HG02763 (cell line): ENCODE measurements at regions not wholly inside any gene's neighbourhood (a gene's known extent, or its start where the extent isn't known, plus 50 kb on each side); places are given as distances from the start of the nearest gene placed in this dataset.
"Not testable (repeated sequence)": the region's sequence is repeated elsewhere in the genome, so short reads cannot be mapped to it uniquely, and the experiment has no call there.

Experiments used
- ATAC-seq: cut with Tn5 transposase; IDR thresholded peaks from one replicate; pipeline ENCODE4 v1.9.1; 2021; ENCODE audit warnings: mild to moderate bottlenecking, moderate library complexity; ENCODE audit not compliant: unreplicated experiment

GRCh38 chr14:23750357-23750756, 114.2 kb downstream of the DHRS2 start:
- ATAC-seq, result no peak

GRCh38 chr14:23751616-23752015, 115.5 kb downstream of the DHRS2 start:
- no peak for ATAC-seq

DNA sequence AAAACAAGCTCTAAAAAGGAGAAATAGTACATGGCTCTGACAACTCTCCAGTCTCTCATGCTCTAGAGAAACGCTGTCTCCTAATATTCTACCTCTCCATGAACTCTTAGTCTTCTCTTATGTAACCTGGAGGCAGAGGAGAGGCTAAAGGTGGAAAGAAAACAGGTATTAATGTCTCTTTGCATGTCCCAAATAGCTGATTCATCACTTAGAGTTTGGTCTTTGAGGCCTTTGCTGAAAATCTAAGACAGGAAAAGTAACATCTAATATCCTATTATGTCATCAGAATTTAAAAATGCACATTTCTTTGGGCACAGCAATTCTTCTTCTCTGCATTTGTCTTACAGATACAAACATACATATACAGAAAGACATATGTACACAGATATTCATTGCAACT, 127.2 kb downstream of the DHRS2 start:
- no peak for ATAC-seq

DNA sequence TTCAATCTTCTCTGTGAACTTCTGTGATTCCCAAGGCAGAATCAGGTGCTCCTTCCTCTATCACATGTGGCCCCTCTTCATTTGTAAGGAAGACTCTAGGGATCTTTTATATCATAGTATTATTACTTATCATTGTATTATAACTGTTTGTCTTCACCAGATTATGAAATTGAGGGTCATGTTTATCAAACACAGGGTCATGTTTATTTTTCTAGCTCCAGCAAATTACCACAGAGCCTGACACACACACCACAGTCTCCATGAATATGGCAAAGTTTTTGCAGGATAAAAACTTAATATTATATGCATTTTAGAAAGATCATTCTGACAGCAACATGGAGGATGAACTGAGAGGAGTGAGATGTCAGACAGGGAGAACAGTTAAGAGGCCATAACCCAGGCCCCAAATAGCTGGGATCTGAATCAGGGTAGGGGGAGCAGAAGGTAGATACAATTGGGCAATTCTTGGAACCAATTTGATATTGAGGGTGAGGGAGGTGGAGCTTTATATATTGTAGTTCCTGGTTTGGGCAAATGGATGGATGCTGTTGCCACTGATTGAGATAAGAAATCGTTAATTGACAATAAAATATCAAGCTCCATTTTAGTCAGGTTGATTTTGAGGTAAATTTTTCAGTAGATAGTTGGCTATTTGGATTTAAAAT, 130.7 kb downstream of the DHRS2 start:
- no peak for ATAC-seq

- not testable (repeated sequence) for ATAC-seq
Measured at GRCh38 chr14:23769221-23769728, 133.1 kb downstream of the DHRS2 start.

- no peak for ATAC-seq
Measured at GRCh38 chr14:23773981-23774380, 137.8 kb downstream of the DHRS2 start.

GRCh38 chr14:23776296-23776695, 140.1 kb downstream of the DHRS2 start:
- no peak for ATAC-seq

DNA sequence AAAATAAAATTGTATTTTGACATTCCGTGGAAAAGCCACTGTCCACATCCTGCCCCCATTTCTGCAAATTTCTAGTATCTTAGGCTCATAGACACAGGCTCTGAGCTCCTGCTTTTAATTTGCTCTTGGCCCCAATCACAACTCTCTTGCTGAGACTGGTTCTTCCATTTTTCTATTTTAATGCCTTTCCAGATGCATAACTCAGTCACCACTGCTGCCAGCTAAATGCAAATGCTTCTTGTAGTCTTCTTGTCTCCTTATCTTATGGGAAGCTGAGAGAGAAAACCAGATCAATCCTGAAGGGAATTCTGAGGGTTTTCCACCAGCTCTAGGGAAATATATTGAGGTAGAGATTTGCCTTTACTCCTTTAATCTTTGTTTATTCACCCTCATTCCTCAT, 149.0 kb downstream of the DHRS2 start:
- ATAC-seq, result no peak

DNA sequence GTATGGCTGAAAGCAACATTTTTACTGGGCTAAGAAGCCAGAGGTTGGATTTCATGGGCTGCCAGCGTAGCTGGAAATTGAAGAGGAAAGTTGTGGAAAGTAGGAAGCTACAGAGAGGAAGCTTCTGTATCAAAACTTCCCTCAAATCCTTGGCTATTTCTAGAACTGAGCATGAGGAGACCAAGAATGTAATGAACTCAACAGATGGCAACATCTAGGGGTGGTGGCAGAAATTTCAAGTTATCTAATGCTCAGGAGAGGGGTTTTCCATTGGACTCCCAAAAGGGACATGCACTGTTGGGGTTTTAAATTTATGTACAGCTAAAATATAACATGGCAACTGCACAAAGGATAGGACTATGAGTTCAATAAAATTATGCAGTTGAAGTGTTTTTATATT, 151.3 kb downstream of the DHRS2 start:
- ATAC-seq, result no peak

DNA sequence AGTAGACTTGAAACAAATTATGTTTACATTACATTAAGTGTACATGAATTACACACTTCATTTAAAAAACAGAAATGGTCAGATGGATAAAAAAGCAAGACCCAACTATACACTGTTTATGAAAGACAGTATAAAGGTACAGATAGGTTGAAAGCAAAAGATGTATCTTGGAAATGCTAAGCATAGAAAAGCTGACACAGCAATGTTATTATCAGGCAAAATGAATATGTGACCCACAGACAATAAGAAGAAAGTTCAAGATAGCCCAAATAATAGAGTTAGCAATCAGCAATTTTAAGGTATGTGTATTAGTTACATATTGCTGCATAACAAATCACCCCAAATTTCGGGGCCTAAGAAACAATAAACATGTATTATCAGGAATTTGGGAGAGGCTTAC, 153.5 kb downstream of the DHRS2 start:
- no peak for ATAC-seq

DNA sequence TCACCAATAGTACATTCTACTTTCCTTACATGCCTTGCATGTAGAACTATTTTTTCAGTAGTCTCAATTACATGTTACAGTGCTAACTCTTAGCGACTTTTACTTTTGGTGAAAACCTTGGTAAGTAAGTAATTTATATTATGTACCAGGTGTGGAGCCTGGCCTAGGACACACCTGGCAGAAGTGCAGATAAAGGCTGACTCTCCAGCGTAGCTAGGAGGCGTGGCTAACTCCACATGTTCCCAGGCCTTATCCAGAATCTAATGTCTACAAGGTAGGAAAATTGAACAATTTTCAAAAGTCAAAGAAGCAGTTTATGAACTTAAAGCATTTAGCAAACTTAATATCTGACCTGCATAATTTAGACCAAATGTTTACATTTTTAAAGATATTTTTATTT, 157.4 kb downstream of the DHRS2 start:
- no peak for ATAC-seq

- no peak for ATAC-seq
Measured at GRCh38 chr14:23800811-23801210, 152.8 kb upstream of the DHRS4 start.

- ATAC-seq, result no peak
Measured at GRCh38 chr14:23801766-23802165, 151.8 kb upstream of the DHRS4 start.

DNA sequence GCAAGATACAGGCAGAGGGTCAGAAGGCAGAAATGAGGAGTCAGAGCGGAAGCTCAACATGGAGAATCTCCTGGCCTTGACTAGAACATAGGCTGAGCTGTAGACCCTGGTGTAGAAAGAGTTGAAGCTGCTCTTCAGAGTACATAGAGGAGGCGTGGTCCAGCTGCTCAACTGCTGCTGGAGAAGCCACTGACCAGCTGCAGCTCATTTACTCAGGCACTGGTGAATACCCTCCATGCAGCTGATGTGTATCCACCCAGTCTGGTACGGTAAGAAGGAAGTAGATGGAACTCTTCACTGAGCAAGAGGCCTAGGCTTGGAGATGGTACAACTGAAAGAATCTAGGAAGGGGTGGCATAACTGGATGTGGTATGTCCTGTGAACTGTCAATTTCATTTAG, 148.8 kb upstream of the DHRS4 start:
- ATAC-seq, result no peak

DNA sequence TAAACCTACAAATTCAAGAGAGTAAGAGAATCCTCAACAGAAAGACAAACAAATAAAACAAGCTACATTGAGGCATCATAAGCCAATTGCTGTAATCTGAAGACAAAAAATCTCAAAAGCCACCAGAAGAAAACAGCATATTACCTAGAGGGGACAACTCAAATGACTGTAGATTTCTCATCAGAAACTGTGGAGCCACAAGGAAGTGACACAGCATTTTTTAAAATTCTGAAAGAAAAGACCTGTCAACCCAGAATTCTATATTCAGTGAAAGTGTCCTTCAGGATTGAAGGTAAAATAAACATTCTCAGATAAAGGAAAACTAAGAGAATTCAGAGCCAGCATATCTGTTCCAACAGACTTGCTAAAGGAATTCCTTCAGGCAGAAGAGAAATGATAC, 147.8 kb upstream of the DHRS4 start:
- no peak for ATAC-seq

GRCh38 chr14:23814527-23815256, 138.9 kb upstream of the DHRS4 start:
- no peak for ATAC-seq

- ATAC-seq, result no peak
Measured at GRCh38 chr14:23816371-23816770, 137.2 kb upstream of the DHRS4 start.

DNA sequence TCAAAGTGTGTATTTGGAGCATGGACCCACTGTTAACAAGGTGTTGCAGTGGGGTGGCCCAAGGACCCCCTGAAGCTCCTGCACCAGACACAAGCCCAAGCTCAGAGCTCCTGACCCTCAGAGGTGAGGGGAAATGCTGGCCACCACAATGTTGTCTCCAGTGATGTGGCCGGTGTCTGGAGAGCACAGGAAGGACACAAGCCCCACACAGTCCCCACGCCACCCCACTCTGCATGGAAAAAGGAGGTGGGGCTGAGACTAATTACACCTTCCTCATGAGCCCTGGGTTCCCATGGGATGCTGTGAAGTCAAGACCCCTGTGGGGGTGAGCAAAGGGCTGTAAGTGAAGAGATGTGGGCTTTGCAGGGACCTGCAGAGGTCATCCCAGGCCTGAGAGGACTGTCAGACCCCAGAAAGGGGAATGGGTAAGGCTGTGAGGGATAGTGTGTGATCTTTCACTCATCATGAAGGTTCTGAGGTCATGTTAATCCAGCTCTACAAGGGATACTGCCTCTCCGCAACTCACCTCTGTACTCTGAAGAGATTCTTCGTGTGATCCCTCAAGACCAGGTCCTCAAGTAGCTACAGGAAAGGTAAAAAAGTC, 136.3 kb upstream of the DHRS4 start:
- ATAC-seq, result no peak

DNA sequence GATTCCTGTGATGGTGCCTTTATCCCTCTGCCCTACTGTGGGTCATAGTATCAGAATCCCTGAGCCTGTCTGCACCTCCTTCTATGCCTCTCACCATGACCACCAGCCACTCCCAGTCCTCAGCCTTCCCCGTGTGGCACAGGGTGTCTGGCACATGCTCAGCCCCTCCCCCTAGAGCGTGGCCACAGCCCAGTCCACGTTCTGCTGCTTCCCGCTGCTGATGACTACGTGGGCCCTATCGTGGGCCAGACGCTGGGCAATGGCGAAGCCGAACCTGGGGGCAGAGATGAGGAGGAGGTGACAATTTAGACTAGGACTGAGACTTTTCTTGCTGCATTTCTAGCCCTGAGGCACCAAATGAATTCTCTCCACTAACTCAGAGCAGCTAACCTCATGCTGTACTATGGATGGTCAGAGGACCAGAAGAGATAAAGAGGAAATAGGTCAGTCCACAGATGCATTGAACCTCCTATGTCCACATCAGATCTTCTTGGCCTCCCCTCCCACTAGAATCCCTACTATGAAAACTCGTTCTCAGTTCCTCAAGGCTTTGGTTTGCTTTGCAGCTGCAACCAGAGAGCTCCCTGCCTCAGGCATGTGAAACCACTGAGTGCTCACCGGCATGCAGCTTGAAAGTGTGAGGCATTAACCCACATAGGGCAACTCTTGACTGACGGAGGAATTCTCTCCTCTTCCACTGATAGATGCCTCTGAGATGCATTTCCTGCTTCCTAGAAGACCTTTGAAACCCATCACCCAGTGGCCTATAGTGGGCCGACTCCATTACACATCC, 126.3 kb upstream of the DHRS4 start:
- no peak for ATAC-seq

- no peak for ATAC-seq
Measured at GRCh38 chr14:23828001-23828400, 125.6 kb upstream of the DHRS4 start.

DNA sequence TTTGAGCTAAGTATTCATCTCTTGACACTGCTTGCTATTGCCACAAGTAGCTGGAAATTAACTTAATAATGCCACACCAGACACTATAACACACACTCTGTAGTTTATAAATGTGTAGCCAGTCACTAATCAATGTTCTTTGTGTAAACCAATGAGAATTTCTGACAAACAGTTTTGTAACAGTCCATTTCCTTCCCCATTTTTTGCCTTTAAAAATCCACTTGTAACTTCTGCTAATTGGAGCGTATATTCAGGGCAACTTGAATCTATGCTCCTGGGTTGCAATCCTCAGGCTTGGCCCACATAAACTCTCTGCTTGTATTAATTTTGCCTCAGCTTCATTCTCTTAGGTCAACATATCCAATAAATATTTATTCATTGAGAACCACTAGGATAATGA, 125.0 kb upstream of the DHRS4 start:
- no peak for ATAC-seq
